Naive thymus-derived CD4-positive, alpha-beta T cell (primary cell): ENCODE measurements at regions not wholly inside any gene's neighbourhood (a gene's known extent, or its start where the extent isn't known, plus 50 kb on each side); places are given as distances from the start of the nearest gene placed in this dataset.

ENCODE experiments used
- ATAC-seq: fragments of 150-1000 bp; cut with Tn5 transposase; 2 replicates; pipeline ENCODE4 v1.10.0; 2021; ENCODE audit warnings: mild to moderate bottlenecking, moderate library complexity
- CTCF ChIA-PET: fragments of 350-600 bp; sonication (Branson Sonifier 250); formaldehyde crosslinking; loops from one replicate; lab custom pipeline; 2021; ENCODE audit warnings: antibody characterized with exemption; lab: Charles Lee
- POLR2A ChIA-PET: fragments of 350-600 bp; sonication (Branson Sonifier 250); formaldehyde crosslinking; loops from one replicate; lab custom pipeline; 2021; ENCODE audit warnings: antibody characterized with exemption, inconsistent platforms; lab: Charles Lee
- DNase-seq, 9 donors: peaks; one replicate each; pipeline versions ENCODE4 v3.0.0 to v3.0.0-alpha.2; 2020 to 2022; ENCODE audit warnings: mixed read lengths in 1 of 9
- H3K27ac ChIP-seq: one replicate; pipeline ENCODE4 v1.7.0; 2013; ENCODE audit warnings: mild to moderate bottlenecking, low read depth, low read length, moderate library complexity
- H3K27me3 ChIP-seq, 2 donors: one replicate each; pipeline ENCODE4 v1.7.0; 2013; ENCODE audit warnings: low read length in 2 of 2, mild to moderate bottlenecking in 2 of 2, moderate library complexity in 2 of 2; ENCODE audit not compliant: control insufficient read depth in 2 of 2, insufficient read depth in 2 of 2
- H3K36me3 ChIP-seq, 3 experiments: 1 replicate in 2 of 3; 2 replicates in 1 of 3; pipeline ENCODE4 v1.7.0; 2013; ENCODE audit warnings: low read length in 3 of 3, mild to moderate bottlenecking in 3 of 3, moderate library complexity in 1 of 3; ENCODE audit not compliant: insufficient read depth in 3 of 3, control insufficient read depth in 2 of 3
- H3K4me1 ChIP-seq, 2 donors: one replicate each; pipeline ENCODE4 v1.7.0; 2013; ENCODE audit warnings: low read length in 2 of 2, mild to moderate bottlenecking in 2 of 2, moderate library complexity in 1 of 2; ENCODE audit not compliant: control insufficient read depth in 2 of 2, insufficient read depth in 2 of 2
- H3K4me3 ChIP-seq: 2 replicates; pipeline ENCODE4 v1.7.0; 2013; ENCODE audit warnings: mild to moderate bottlenecking, low read length
- H3K9me3 ChIP-seq, 3 experiments: 1 replicate in 2 of 3; 2 replicates in 1 of 3; pipeline ENCODE4 v1.7.0; 2013; ENCODE audit warnings: low read length in 3 of 3; ENCODE audit not compliant: control insufficient read depth in 2 of 3
- H3K27ac Mint-ChIP-seq, 9 donors: one replicate each; pipeline ENCODE4 v1.8.0; 2020 to 2022; ENCODE audit warnings: mixed read lengths in 9 of 9, mild to moderate bottlenecking in 8 of 9, moderate library complexity in 5 of 9, inconsistent platforms in 2 of 9
- H3K27me3 Mint-ChIP-seq, 5 donors: one replicate each; pipeline ENCODE4 v1.8.0; 2021 to 2022; ENCODE audit warnings: mixed read lengths in 5 of 5, mild to moderate bottlenecking in 1 of 5
- H3K36me3 Mint-ChIP-seq, 5 donors: one replicate each; pipeline ENCODE4 v1.8.0; 2020 to 2022; ENCODE audit warnings: mixed read lengths in 5 of 5, mild to moderate bottlenecking in 3 of 5, inconsistent platforms in 1 of 5
- H3K4me1 Mint-ChIP-seq, 7 donors: one replicate each; pipeline ENCODE4 v1.8.0; 2020 to 2022; ENCODE audit warnings: mixed read lengths in 7 of 7, mild to moderate bottlenecking in 3 of 7, inconsistent platforms in 1 of 7
- H3K4me3 Mint-ChIP-seq, 10 donors: one replicate each; pipeline ENCODE4 v1.8.0; 2020 to 2022; ENCODE audit warnings: mild to moderate bottlenecking in 10 of 10, mixed read lengths in 10 of 10, moderate library complexity in 6 of 10, inconsistent platforms in 2 of 10
- H3K9me3 Mint-ChIP-seq, 11 donors: one replicate each; pipeline ENCODE4 v1.8.0; 2020 to 2022; ENCODE audit warnings: mixed read lengths in 11 of 11, mild to moderate bottlenecking in 4 of 11, inconsistent platforms in 1 of 11, moderate library complexity in 1 of 11
- intact Hi-C, 2 donors: fragments of 100-400 bp; cut with micrococcal nuclease; formaldehyde crosslinking; loops; one replicate each; pipeline ENCODE4 v1.15.1; 2023

DNA sequence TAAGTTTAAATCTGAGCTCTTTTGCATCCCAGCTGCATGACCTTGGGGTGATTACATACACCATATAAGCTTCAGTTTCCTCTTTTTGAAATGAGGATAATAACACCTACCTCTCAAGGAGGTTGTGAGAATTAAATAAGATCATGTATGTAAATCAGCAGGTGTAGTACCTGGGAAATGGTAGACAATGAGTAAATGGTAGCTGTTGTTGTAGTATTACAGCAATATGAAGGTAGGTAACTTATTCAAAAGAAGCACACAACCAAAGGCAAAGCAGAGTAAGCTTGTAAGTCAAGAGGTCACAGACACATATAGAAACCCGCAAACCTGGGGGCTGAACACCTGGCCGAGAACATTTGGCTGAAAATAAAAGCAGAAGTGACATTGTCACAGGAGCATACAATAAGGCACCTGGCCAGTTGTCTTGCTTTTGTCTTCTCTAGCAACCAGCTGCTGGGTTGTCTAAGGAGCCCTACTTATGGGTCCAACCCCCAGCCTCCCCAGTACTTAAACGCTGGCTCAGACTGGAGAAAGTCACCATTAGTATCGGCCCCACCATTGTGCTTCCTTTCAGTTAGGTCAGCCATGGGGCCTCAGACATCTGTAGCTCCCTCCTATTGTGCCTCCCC, 203.6 kb upstream of the MKLN1 start:
- CTCF ChIA-PET: no interaction called here
- no peak overlapping the region for H3K27ac ChIP-seq
- intact Hi-C loops: no loop called here
- H3K4me3 Mint-ChIP-seq: no peak overlapping the region
- POLR2A ChIA-PET: interaction anchor here (0.9 to 1.6 kb wide), 4 partner anchors 10 to 26 kb away, joined by 3 to 4 read pairs (median 4); no protein-coding TSS in a partner anchor
- peak; percentile 50 for ATAC-seq
- H3K36me3 ChIP-seq: no peaks in the 10 kb centered on the region
- H3K4me1 ChIP-seq: no peaks in the 10 kb centered on the region
- H3K36me3 Mint-ChIP-seq: peaks cover 0 to 6% (median 4%) of the 10 kb centered on the region in 5 donors
- peaks cover 0 to 6% (median 0%) of the 10 kb centered on the region in 5 donors for H3K27me3 Mint-ChIP-seq
- H3K27ac Mint-ChIP-seq: no peak overlapping the region
- no peak overlapping the region for H3K4me3 ChIP-seq
- H3K4me1 Mint-ChIP-seq: peaks cover 0 to 7% (median 0%) of the 10 kb centered on the region in 7 donors
- peaks cover 0 to 13% (median 5%) of the 10 kb centered on the region in 11 donors for H3K9me3 Mint-ChIP-seq
- DNase-seq: no peak
- no peaks in the 10 kb centered on the region for H3K27me3 ChIP-seq
- H3K9me3 ChIP-seq: no peaks in the 10 kb centered on the region

DNA sequence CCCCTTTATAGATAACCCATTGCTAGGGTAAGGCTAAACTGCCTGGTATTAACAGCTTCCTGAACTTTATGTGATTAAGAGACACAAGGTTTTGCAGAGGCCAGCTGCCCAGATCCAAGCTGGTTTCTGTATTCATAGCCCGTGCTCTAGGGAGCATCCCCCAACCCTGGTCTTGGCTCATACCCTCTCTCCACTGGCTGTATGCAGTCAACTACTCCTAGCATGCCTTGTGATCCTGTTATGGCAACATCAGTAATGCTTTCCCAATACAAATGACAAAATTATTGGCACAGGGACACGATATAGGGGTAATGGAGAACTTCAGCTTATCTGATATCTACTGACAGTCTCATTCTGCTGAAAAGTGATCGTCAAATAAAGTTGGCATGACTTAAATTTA, 202.8 kb upstream of the MKLN1 start:
- Histone ChIP-seq H3K4me3 (no peak overlapping the region), H3K9me3 (no peaks in the 10 kb centered on the region), H3K4me1 (no peaks in the 10 kb centered on the region), H3K27me3 (no peaks in the 10 kb centered on the region), H3K36me3 (no peaks in the 10 kb centered on the region), H3K27ac (no peak overlapping the region)
- no peak overlapping the region for H3K4me3 Mint-ChIP-seq
- peaks cover 0 to 6% (median 4%) of the 10 kb centered on the region in 5 donors for H3K36me3 Mint-ChIP-seq
- peaks cover 0 to 8% (median 2%) of the 10 kb centered on the region in 11 donors for H3K9me3 Mint-ChIP-seq
- ChIA-PET CTCF (no interaction called here), POLR2A (interaction anchor here (0.9 to 1.6 kb wide), 3 partner anchors 9 to 26 kb away, joined by 3 to 4 read pairs (median 4); no protein-coding TSS in a partner anchor)
- peak overlapping the region in 1 of 9 donors; percentile 43 for H3K27ac Mint-ChIP-seq
- intact Hi-C loops: no loop called here
- DNase-seq (no peak), ATAC-seq (no peak)
- H3K4me1 Mint-ChIP-seq: peaks cover 0 to 7% (median 0%) of the 10 kb centered on the region in 7 donors
- peaks cover 0 to 6% (median 0%) of the 10 kb centered on the region in 5 donors for H3K27me3 Mint-ChIP-seq

DNA sequence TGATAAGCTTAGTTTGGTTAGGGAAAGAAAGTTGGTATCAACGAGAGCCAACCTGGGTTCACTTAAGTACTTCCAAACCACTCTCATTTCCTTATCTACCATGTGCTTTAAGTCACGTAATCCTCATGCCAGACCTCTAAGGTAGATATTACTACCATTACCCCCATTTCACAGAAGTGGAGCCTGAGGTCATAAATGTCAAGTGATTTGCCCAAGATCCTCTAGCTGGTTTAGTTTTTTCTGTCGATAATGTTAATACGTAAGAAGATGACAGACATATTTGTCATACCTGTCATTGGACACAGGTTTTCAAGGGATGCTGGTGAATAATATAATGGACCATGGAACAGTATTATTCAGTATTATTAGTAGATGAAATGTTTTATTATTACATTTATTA, 197.4 kb upstream of the MKLN1 start:
- H3K4me3 ChIP-seq: no peak overlapping the region
- DNase-seq (no peak), ATAC-seq (no peak)
- peak overlapping the region in 1 of 9 donors; percentile 37 for H3K27ac Mint-ChIP-seq
- H3K9me3 Mint-ChIP-seq: no peaks in the 10 kb centered on the region
- H3K4me1 ChIP-seq: no peaks in the 10 kb centered on the region
- no peaks in the 10 kb centered on the region for H3K36me3 ChIP-seq
- ChIA-PET CTCF (no interaction called here), POLR2A (no interaction called here)
- H3K9me3 ChIP-seq: no peaks in the 10 kb centered on the region
- H3K27me3 Mint-ChIP-seq: peaks cover 0 to 3% (median 0%) of the 10 kb centered on the region in 5 donors
- H3K27ac ChIP-seq: no peak overlapping the region
- H3K4me3 Mint-ChIP-seq: no peak overlapping the region
- intact Hi-C loops: no loop called here
- peaks cover 0 to 5% (median 0%) of the 10 kb centered on the region in 7 donors for H3K4me1 Mint-ChIP-seq
- H3K36me3 Mint-ChIP-seq: no peaks in the 10 kb centered on the region
- H3K27me3 ChIP-seq: no peaks in the 10 kb centered on the region

DNA sequence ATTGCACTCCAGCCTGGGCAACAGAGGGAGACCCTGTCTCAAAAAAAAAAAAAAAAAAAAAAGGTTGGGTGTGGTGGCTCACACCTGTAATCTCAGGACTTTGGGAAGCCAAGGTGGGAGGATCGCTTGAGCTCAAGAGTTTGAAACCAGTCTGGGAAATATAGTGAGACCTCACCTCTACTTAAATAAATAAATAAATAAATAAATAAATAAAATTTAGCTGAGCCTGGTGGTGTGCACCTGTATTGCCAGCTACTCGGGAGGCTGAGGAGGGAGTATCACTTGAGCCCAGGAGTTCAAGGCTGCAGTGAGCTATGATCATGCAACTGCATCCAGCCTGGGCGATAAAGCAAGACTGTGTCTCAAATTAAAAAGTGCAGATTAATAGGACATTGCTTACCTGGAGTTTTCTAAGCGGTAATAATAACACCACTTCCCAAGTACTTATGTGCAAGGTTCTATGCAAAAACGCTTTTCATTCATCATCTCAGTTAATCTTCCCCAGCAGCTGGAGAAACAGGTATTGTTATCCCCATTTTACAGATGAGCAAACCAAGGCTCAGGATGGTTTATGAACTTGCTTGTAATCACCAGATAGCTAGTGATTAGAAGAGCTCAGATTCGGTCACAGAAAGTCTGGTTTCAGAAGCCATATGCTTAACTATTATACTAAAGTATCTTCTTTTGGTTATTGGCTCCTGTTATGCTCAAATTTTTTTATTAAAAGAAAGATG, 196.5 kb upstream of the MKLN1 start:
- H3K4me3 Mint-ChIP-seq: no peak overlapping the region
- H3K4me1 Mint-ChIP-seq: peaks cover 0 to 5% (median 0%) of the 10 kb centered on the region in 7 donors
- H3K27me3 Mint-ChIP-seq: peaks cover 0 to 2% (median 0%) of the 10 kb centered on the region in 5 donors
- Histone ChIP-seq H3K9me3 (no peaks in the 10 kb centered on the region), H3K27ac (no peak overlapping the region), H3K4me3 (no peak overlapping the region), H3K27me3 (no peaks in the 10 kb centered on the region), H3K4me1 (no peaks in the 10 kb centered on the region), H3K36me3 (no peaks in the 10 kb centered on the region)
- no peaks in the 10 kb centered on the region for H3K9me3 Mint-ChIP-seq
- no peak overlapping the region for H3K27ac Mint-ChIP-seq
- POLR2A ChIA-PET: no interaction called here
- no peaks in the 10 kb centered on the region for H3K36me3 Mint-ChIP-seq
- ATAC-seq (no peak), DNase-seq (no peak)
- intact Hi-C loops: no loop called here
- CTCF ChIA-PET: no interaction called here

DNA sequence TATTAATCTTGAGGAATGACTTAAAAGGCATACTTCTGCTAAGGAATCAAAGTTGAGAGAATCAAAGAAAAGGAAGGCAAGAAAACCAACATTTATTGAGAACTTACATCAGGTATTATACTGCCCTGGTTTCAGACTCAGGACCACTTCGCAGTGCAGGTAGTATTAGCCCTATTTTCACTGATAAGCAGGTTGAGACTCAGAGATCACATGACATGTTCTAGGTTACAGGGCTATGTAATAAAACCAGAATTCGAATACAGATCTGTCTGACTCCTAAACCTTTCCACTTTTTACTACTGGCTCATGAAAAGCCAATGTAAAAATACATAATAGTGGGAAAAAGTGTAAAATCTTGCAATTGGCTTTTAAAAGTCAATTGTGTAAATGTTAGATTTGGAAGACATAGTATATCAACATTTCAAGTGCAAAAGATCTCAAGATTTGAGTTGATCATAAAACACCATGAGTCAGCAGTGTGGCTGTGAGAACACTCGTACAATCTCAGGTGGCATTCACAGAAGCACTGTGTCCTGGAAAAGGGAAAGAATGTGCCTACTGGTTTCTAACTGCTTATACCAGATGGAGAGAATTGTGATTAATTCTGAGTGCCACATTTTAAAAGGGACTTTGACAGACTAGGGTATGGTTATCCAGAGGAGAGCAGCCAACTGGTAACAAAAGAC, 195.8 kb upstream of the MKLN1 start:
- H3K4me3 Mint-ChIP-seq: no peak overlapping the region
- intact Hi-C loops: no loop called here
- H3K9me3 Mint-ChIP-seq: no peaks in the 10 kb centered on the region

DNA sequence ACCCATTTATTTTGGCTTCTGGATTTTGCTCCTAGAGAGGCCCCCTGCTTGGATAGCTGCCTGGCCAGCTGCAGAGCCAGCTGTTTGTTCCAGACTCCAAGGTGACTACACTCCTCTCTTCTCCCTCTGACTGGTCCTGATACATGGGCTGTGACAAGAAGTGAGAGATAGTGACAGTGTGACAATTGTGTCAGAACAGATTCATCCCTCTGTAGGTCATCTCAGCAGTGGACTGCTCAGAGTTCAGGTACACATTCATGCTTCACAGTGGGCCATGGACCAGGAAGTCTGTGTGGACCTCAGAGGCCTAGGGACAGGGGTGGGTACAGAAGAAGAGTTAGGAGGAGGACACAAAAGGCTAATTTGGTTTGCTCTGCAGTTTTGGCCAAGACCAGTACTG, 188.2 kb upstream of the MKLN1 start:
- peak overlapping the region in 1 of 9 donors; percentile 66 for H3K27ac Mint-ChIP-seq
- ChIA-PET CTCF (no interaction called here), POLR2A (no interaction called here)
- H3K9me3 Mint-ChIP-seq: peaks cover 0 to 14% (median 0%) of the 10 kb centered on the region in 11 donors
- no peaks in the 10 kb centered on the region for H3K27me3 Mint-ChIP-seq
- intact Hi-C loops: no loop called here
- Histone ChIP-seq H3K36me3 (no peaks in the 10 kb centered on the region), H3K9me3 (no peaks in the 10 kb centered on the region), H3K27me3 (no peaks in the 10 kb centered on the region), H3K4me3 (no peak overlapping the region), H3K27ac (no peak overlapping the region), H3K4me1 (no peaks in the 10 kb centered on the region)
- DNase-seq (no peak), ATAC-seq (no peak)
- peaks cover 0 to 8% (median 0%) of the 10 kb centered on the region in 5 donors for H3K36me3 Mint-ChIP-seq
- no peak overlapping the region for H3K4me3 Mint-ChIP-seq
- H3K4me1 Mint-ChIP-seq: peaks cover 0 to 11% (median 0%) of the 10 kb centered on the region in 7 donors

More for the DNA sequence above, 195.8 kb upstream of the MKLN1 start:
- H3K27ac Mint-ChIP-seq: peak overlapping the region in 1 of 9 donors; percentile 7
- no peaks in the 10 kb centered on the region for H3K36me3 Mint-ChIP-seq
- peaks cover 0 to 6% (median 0%) of the 10 kb centered on the region in 7 donors for H3K4me1 Mint-ChIP-seq
- ChIA-PET CTCF (no interaction called here), POLR2A (no interaction called here)
- no peaks in the 10 kb centered on the region for H3K27me3 ChIP-seq
- H3K27me3 Mint-ChIP-seq: peaks cover 0 to 2% (median 0%) of the 10 kb centered on the region in 5 donors
- no peaks in the 10 kb centered on the region for H3K4me1 ChIP-seq
- ATAC-seq (no peak), DNase-seq (no peak)
- no peak overlapping the region for H3K4me3 ChIP-seq
- H3K9me3 ChIP-seq: no peaks in the 10 kb centered on the region
- no peaks in the 10 kb centered on the region for H3K36me3 ChIP-seq
- H3K27ac ChIP-seq: no peak overlapping the region
